Endothelial cell of umbilical vein (primary cell): ENCODE measurements at regions not wholly inside any gene's neighbourhood (a gene's known extent, or its start where the extent isn't known, plus 50 kb on each side); places are given as distances from the start of the nearest gene placed in this dataset.

Source experiments
- BruUV-seq: library from RNA; stranded (reverse); fragments of 400-500 nt; replicated peaks from 2 replicates; lab custom pipeline; 2021; lab: Mats Ljungman, UMichigan
- CTCF ChIA-PET: fragments of 300-600, 350-600 bp; sonication (Branson Sonifier 250); formaldehyde crosslinking; loops from one replicate; lab custom pipeline; 2021; ENCODE audit warnings: antibody characterized with exemption, inconsistent platforms; lab: Charles Lee
- POLR2A ChIA-PET: fragments of 300-600, 350-600 bp; sonication (Branson Sonifier 250); formaldehyde crosslinking; loops from one replicate; lab custom pipeline; 2021; ENCODE audit warnings: antibody characterized with exemption, inconsistent platforms; lab: Charles Lee
- DNase-seq: peaks from one replicate; pipeline ENCODE4 v3.0.0-alpha.2; 2011; ENCODE audit warnings: low read depth, low spot score
- FAIRE-seq: peaks from 2 replicates; lab custom pipeline; 2011; peaks lifted over from hg19 to GRCh38; lab: Jason Lieb, UNC
- H2AFZ ChIP-seq: 2 replicates; pipeline ENCODE4 v1.6.0; 2012; ENCODE audit warnings: low read depth, low read length, control low read depth, inconsistent platforms
- H3K27ac ChIP-seq: 2 replicates; pipeline ENCODE4 v1.5.1; 2011; ENCODE audit warnings: low read depth, mild to moderate bottlenecking, control low read depth, low read length, moderate library complexity; ENCODE audit not compliant: insufficient read depth
- H3K27me3 ChIP-seq, 2 experiments: 2 replicates each; pipeline versions ENCODE4 v1.6.0 to v1.6.1; 2011; ENCODE audit warnings: low read length in 2 of 2, mixed read lengths in 1 of 2; ENCODE audit not compliant: control insufficient read depth in 2 of 2, insufficient read depth in 2 of 2
- H3K36me3 ChIP-seq, 2 experiments: 2 replicates in 1 of 2; 3 replicates in 1 of 2; pipeline ENCODE4 v1.5.1; 2011; ENCODE audit warnings: low read length in 2 of 2, mild to moderate bottlenecking in 1 of 2, moderate library complexity in 1 of 2; ENCODE audit not compliant: control insufficient read depth in 2 of 2, insufficient read depth in 2 of 2; ENCODE audit errors: extremely low read depth in 1 of 2
- H3K4me1 ChIP-seq: 3 replicates; pipeline ENCODE4 v1.5.1; 2011; ENCODE audit warnings: mild to moderate bottlenecking, low read length; ENCODE audit not compliant: control insufficient read depth, insufficient read depth; ENCODE audit errors: extremely low read depth
- H3K4me2 ChIP-seq: 2 replicates; pipeline ENCODE4 v1.6.1; 2011; ENCODE audit warnings: low read length, control low read depth, mixed read lengths; ENCODE audit not compliant: insufficient read depth
- H3K4me3 ChIP-seq, 3 experiments: fragments of 200-600 bp in 1 of 3; sonication (generic), shearing (Covaris generic) in 1 of 3; replicated peaks in 1 of 3; 2 replicates each; pipeline ENCODE4 v1.5.1; 2011 to 2016; ENCODE audit warnings: control low read depth in 3 of 3, low read length in 3 of 3, mild to moderate bottlenecking in 2 of 3, inconsistent platforms in 1 of 3, low read depth in 1 of 3, moderate library complexity in 1 of 3; ENCODE audit not compliant: insufficient read depth in 1 of 3
- H3K79me2 ChIP-seq: 2 replicates; pipeline ENCODE4 v1.6.0; 2012; ENCODE audit warnings: low read length, inconsistent platforms; ENCODE audit not compliant: control insufficient read depth, insufficient read depth
- H3K9ac ChIP-seq: replicated peaks from 2 replicates; pipeline ENCODE3; 2011; ENCODE audit warnings: low read length, control low read depth; ENCODE audit not compliant: insufficient read depth; ENCODE audit errors: extremely low read depth
- H3K9me1 ChIP-seq: replicated peaks from 3 replicates; pipeline ENCODE4 v1.6.0; 2011; ENCODE audit warnings: mild to moderate bottlenecking, low read length; ENCODE audit not compliant: control insufficient read depth, insufficient read depth; ENCODE audit errors: extremely low read depth
- H3K9me3 ChIP-seq: replicated peaks from 2 replicates; pipeline ENCODE4 v1.5.1; 2012; ENCODE audit warnings: low read length, inconsistent platforms; ENCODE audit not compliant: control insufficient read depth, insufficient read depth
- H4K20me1 ChIP-seq: replicated peaks from 2 replicates; pipeline ENCODE3; 2011; ENCODE audit warnings: mild to moderate bottlenecking, low read length; ENCODE audit not compliant: control insufficient read depth, insufficient read depth; ENCODE audit errors: extremely low read depth
- CTCF ChIP-seq, 2 donors: IDR thresholded peaks; 1 replicate in 1 of 2; 2 replicates in 1 of 2; pipeline ENCODE4 v1.5.1; 2011; ENCODE audit warnings: low read length in 2 of 2, mild to moderate bottlenecking in 2 of 2, moderate library complexity in 2 of 2, control low read depth in 1 of 2, inconsistent platforms in 1 of 2, low read depth in 1 of 2; ENCODE audit not compliant: insufficient read depth in 1 of 2; ENCODE audit errors: extremely low read depth in 1 of 2
- EZH2 ChIP-seq: IDR thresholded peaks from 2 replicates; pipeline ENCODE4 v1.6.1; 2012; ENCODE audit warnings: borderline replicate concordance, low read depth, mild to moderate bottlenecking, moderate library complexity, low read length, inconsistent platforms; ENCODE audit not compliant: severe bottlenecking
- FOS ChIP-seq: IDR thresholded peaks from 2 replicates; pipeline ENCODE4 v1.6.1; 2011; ENCODE audit warnings: mild to moderate bottlenecking, low read length, moderate library complexity, borderline replicate concordance; ENCODE audit not compliant: insufficient read depth
- GATA2 ChIP-seq: IDR thresholded peaks from 2 replicates; pipeline ENCODE4 v1.7.0; 2011; ENCODE audit warnings: low read depth, mild to moderate bottlenecking, moderate library complexity, mixed read lengths, low read length; ENCODE audit not compliant: insufficient read length, insufficient read depth
- JUN ChIP-seq: IDR thresholded peaks from 2 replicates; pipeline ENCODE4 v1.6.1; 2011; ENCODE audit warnings: borderline replicate concordance, low read depth; ENCODE audit not compliant: insufficient read length, insufficient read depth
- MAX ChIP-seq: IDR thresholded peaks from 2 replicates; pipeline ENCODE4 v1.6.1; 2011; ENCODE audit not compliant: insufficient read depth, insufficient read length
- MYC ChIP-seq: IDR thresholded peaks from one replicate; pipeline ENCODE4 v1.6.1; 2011; ENCODE audit warnings: mild to moderate bottlenecking, low read depth, low read length
- POLR2A ChIP-seq: IDR thresholded peaks from 2 replicates; pipeline ENCODE4 v1.6.1; 2012; ENCODE audit warnings: low read depth, mild to moderate bottlenecking, control low read depth, low read length
- POLR2AphosphoS5 ChIP-seq: IDR thresholded peaks from 2 replicates; pipeline ENCODE4 v1.6.1; 2012; ENCODE audit warnings: low read depth, mild to moderate bottlenecking, control low read depth, low read length, moderate library complexity; ENCODE audit not compliant: insufficient read depth
- dilution Hi-C: fragments of 300-500 bp; cut with MboI; formaldehyde crosslinking; loops from one replicate; pipeline ENCODE4 v1.15.0; 2019; ENCODE audit warnings: low sequenced_read_pairs; ENCODE audit not compliant: extremely low pct_ligation_motif_present
- intact Hi-C: fragments of 100-400 bp; cut with micrococcal nuclease; formaldehyde crosslinking; loops from one replicate; pipeline ENCODE4 v1.10.0; 2022

- no peaks in the 10 kb centered on the region for H3K9me1 ChIP-seq
- dilution Hi-C loops (no loop called here), intact Hi-C loops (no loop called here)
- BruUV-seq, result no TSS peak
- no peaks in the 10 kb centered on the region for H3K36me3 ChIP-seq
- ChIA-PET CTCF (interaction anchor here (1.4 kb wide), 1 partner anchor 8 kb away, joined by 4 read pairs; no protein-coding TSS in a partner anchor), POLR2A (no interaction called here)
- no peak for FAIRE-seq
- no peaks in the 10 kb centered on the region for H4K20me1 ChIP-seq
- no peaks in the 10 kb centered on the region for H3K79me2 ChIP-seq
- H3K4me2 ChIP-seq, result no peak overlapping the region
- H3K9me3 ChIP-seq, result no peaks in the 10 kb centered on the region
- TF ChIP-seq JUN (no peak), MYC (no peak), MAX (no peak), FOS (no peak), EZH2 (no peak), GATA2 (no peak), POLR2A (no peak), CTCF (IDR thresholded peaks at IDR 0.05; ENCODE audit: extremely low read depth in 1 of 2, insufficient read depth in 1 of 2, low read depth in 1 of 2, low read length in 2 of 2) (no peak), POLR2AphosphoS5 (no peak)
- no peak overlapping the region for H3K27ac ChIP-seq
- H2AFZ ChIP-seq, result no peak overlapping the region
- H3K9ac ChIP-seq, result no peak overlapping the region
- no peaks in the 10 kb centered on the region for H3K27me3 ChIP-seq
- no peak for DNase-seq
- no peaks in the 10 kb centered on the region for H3K4me1 ChIP-seq
- no peak overlapping the region for H3K4me3 ChIP-seq
Measured at GRCh38 chr6:144781836-144782235, 496.7 kb downstream of the UTRN start.
